Kidney epithelial cell (primary cell): ENCODE measurements at regions not wholly inside any gene's neighbourhood (a gene's known extent, or its start where the extent isn't known, plus 50 kb on each side); places are given as distances from the start of the nearest gene placed in this dataset.
"Not testable (repeated sequence)": the region's sequence is repeated elsewhere in the genome, so short reads cannot be mapped to it uniquely, and the experiment has no call there.

ENCODE experiments used
- DNase-seq: peaks from one replicate; pipeline ENCODE4 v3.0.0-alpha.2; 2010; ENCODE audit warnings: low read depth
- H3K27me3 ChIP-seq: 2 replicates; pipeline ENCODE4 v1.6.0; 2011; ENCODE audit warnings: low read length; ENCODE audit not compliant: control insufficient read depth, insufficient read depth
- H3K36me3 ChIP-seq: 2 replicates; pipeline ENCODE4 v1.5.1; 2011; ENCODE audit warnings: low read length; ENCODE audit not compliant: control insufficient read depth, insufficient read depth
- H3K4me3 ChIP-seq: 2 replicates; pipeline ENCODE4 v1.5.1; 2011; ENCODE audit warnings: low read depth, mild to moderate bottlenecking, control low read depth, low read length
- TF ChIP-seq, protein P1 (sequence below): IDR thresholded peaks from 2 replicates; pipeline ENCODE4 v1.5.1; 2011; ENCODE audit warnings: mild to moderate bottlenecking, moderate library complexity, low read length, control low read depth, inconsistent platforms; ENCODE audit not compliant: insufficient read depth, poor library complexity, severe bottlenecking

DNA sequence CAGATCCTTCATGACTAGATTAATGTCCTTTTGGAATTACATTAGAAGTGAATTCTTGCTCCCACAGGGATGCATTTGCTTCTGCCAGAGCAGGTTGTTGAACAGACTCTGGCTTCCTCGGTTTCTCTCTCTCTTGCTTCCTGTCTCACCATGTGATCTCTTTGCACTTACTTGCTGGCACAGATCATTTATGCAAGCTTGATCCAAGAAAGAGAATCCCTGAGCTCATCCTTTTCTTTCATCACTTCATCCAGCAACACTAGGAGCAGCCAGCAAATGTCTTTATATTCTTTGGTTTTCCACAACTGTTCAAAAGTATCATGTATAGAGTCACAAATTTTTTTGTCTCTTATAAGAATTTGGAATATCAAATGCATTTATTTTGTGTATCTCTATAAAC is 313.5 kb downstream of the ZNF326 start:
- Histone ChIP-seq H3K36me3 (no peaks in the 10 kb centered on the region), H3K4me3 (no peak overlapping the region), H3K27me3 (no peaks in the 10 kb centered on the region)
- DNase-seq, result no peak
- TF ChIP-seq, protein P1, sequence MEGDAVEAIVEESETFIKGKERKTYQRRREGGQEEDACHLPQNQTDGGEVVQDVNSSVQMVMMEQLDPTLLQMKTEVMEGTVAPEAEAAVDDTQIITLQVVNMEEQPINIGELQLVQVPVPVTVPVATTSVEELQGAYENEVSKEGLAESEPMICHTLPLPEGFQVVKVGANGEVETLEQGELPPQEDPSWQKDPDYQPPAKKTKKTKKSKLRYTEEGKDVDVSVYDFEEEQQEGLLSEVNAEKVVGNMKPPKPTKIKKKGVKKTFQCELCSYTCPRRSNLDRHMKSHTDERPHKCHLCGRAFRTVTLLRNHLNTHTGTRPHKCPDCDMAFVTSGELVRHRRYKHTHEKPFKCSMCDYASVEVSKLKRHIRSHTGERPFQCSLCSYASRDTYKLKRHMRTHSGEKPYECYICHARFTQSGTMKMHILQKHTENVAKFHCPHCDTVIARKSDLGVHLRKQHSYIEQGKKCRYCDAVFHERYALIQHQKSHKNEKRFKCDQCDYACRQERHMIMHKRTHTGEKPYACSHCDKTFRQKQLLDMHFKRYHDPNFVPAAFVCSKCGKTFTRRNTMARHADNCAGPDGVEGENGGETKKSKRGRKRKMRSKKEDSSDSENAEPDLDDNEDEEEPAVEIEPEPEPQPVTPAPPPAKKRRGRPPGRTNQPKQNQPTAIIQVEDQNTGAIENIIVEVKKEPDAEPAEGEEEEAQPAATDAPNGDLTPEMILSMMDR, result no peak

DNA sequence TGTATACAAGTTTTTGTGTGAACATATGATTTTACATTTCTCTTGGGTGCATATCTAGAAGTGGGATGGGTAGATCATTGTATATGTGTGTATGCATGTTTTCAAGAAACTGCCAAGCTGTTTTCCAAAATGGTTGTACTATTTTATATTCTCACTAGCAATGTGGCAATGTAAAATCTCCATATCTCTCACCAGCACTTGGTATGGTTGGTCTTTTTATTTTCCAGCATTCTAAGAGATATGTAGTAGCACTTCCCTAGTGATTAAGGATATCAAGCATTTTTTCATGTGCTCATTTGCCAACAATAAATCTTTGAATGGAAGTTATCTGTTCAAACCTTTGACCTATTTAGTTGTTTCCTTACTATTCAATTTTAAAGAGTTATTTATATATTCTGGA is 310.7 kb downstream of the ZNF326 start:
- Histone ChIP-seq H3K27me3 (no peaks in the 10 kb centered on the region), H3K36me3 (no peaks in the 10 kb centered on the region), H3K4me3 (no peak overlapping the region)
- TF ChIP-seq, protein P1, result no peak
- DNase-seq, result no peak

DNA sequence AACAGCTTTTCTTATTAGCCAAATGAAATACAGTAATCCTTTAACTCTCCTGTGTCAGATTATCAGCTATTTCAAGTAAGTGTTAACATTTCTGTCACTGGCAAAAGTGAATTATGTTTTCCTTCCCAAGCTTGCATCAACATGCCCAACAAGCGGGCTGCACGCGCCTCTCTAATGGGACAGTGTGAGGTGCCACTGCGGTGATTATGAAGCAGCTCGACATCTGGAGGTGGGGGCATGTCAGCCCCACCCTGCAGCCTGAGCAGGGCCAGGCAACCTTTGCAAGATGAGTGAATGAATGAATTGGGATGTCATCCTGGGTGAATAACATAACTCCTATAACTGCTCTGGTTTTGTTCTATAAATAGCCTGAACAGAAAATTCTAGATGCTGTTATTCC is 301.4 kb downstream of the ZNF326 start:
- no peaks in the 10 kb centered on the region for H3K27me3 ChIP-seq
- TF ChIP-seq, protein P1, result no peak
- DNase-seq, result no peak

DNA sequence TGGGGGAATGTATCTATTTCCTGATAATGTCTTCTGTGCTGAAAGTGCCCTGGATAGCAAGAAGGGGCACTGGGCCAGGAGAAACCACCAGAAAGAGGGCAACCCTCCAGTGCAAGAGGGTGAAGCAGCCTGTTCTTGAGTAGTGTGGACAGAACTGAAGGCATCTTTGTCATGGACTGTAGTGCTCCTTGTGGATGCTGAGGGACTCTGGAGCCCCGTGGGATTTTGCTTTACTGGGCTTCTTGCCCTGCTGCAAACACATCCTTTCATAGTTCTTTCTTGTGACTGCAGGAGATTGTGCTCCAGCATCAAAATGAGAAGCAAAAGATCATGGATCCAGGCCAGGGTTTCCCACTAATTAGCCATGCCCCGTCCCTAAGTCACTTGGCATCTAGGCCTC is 300.6 kb downstream of the ZNF326 start:
- H3K27me3 ChIP-seq, result no peaks in the 10 kb centered on the region
- no peaks in the 10 kb centered on the region for H3K36me3 ChIP-seq
- DNase-seq, result no peak
- H3K4me3 ChIP-seq, result no peak overlapping the region
- TF ChIP-seq, protein P1, result no peak

More for the DNA sequence above, 301.4 kb downstream of the ZNF326 start:
- Histone ChIP-seq H3K4me3 (no peak overlapping the region), H3K36me3 (no peaks in the 10 kb centered on the region)

DNA sequence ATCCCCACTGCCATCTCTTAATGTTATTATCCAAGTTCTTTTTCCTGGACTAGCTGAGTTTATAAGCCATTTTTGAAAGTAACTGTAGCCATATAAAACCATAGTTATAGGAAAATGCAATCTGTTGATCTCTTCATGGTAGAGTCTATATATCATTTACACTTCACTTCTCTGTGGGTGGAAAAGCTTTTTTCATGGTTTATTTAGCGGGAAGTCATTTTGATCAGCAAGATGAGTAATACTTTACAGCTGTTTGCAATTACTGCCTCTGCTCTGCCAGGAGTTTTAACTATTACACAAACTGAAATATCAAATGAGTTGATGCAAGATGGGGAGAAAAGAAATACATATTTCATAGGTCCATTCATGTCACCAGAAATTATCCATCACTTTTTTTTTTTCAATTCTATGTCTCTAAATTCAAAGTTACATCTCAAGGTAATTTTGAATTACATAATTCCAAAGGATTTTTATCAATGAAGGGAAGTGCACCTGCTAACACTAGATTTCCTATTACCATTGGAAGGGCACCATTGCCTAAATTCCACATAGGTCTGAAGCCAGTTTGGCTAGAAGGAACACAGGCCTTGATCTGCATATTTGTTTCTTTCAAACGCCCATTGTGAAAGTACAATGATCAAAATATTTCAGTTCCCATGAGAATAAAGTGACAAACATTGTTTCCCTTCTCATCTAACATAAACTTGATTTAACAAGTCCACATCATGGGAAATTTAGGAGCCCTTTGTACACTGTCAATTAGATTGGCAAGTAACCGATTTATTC is 296.7 kb downstream of the ZNF326 start:
- TF ChIP-seq, protein P1, result no peak
- no peak for DNase-seq
- H3K27me3 ChIP-seq, result no peaks in the 10 kb centered on the region
- no peaks in the 10 kb centered on the region for H3K36me3 ChIP-seq
- H3K4me3 ChIP-seq, result no peak overlapping the region

DNA sequence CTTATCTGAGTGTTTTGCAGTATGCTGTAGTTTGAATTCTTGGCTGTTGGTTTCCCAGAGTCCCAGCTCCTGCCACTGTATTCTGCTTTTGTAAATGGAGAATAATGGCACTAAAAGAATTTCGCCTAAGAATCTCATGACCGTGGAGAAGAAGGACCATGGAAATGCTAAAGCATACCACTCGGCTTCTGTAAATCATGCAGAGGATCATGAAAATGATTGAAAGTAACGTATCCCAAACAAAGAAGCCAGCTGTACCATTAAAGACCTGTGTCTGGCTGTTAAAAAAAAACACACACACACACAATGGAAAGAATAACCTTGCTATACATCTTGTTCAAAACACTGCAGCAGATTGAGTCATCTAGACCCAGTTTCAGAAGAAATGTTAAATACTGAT is 287.9 kb downstream of the ZNF326 start:
- DNase-seq, result no peak
- no peaks in the 10 kb centered on the region for H3K36me3 ChIP-seq
- no peaks in the 10 kb centered on the region for H3K27me3 ChIP-seq
- TF ChIP-seq, protein P1, result no peak
- no peak overlapping the region for H3K4me3 ChIP-seq

DNA sequence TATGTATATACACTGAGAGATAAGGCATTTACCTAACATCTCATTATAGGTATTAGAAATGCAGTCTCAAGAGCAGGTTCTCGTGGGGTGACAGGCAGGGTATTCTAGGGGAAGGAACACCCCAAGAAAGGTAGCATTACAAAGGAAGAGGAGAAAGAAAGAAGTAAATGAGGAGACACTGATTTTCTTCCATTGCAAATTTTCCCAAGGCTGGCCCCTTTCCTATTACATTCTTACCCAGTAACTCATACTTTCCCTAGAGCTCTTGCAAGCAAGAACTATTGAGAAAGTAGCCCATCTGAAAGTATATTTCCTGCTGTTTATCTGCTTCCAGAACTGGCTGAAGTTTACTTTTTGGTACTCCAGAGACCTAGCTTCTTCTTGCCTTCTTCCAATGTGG is 287.0 kb downstream of the ZNF326 start:
- H3K4me3 ChIP-seq, H3K36me3 ChIP-seq, H3K27me3 ChIP-seq, DNase-seq: not testable (repeated sequence)
